Upper lobe of left lung (tissue), 4 donors: ENCODE measurements at regions not wholly inside any gene's neighbourhood (a gene's known extent, or its start where the extent isn't known, plus 50 kb on each side); places are given as distances from the start of the nearest gene placed in this dataset.

ENCODE experiments used
- POLR2AphosphoS5 ChIP-seq, 2 donors: sonication (generic); formaldehyde crosslinking; IDR thresholded peaks; one replicate each; pipeline ENCODE4 v1.5.1; 2017; ENCODE audit warnings: antibody characterized with exemption in 2 of 2
- TF ChIP-seq, protein P1 (sequence below), 6 experiments: fragments of 450-650 bp in 4 of 6; fragments of 200-600 bp in 2 of 6; sonication (generic) in 2 of 6; IDR thresholded peaks; one replicate each; pipeline ENCODE4 v1.5.1; 2016 to 2019; ENCODE audit warnings: antibody characterized with exemption in 6 of 6

DNA sequence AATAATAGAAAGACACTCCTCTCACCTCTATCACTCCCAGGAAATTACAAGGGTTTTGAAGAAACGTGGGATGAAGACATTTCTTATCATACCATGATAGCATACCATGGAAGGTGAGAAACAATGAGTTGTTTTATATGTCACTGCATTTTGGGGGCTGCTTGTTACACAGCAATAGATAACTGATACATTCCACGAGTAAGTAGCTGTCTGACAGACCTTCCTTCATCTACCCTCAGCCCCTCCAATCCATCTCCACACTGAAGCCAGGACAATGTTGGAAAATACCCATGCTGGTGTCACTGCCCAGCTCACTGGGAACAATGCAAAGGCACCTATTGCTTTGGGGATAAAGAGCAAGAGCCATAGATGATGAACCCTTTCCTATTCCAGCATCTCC, 68.9 kb upstream of the USP29 start:
- TF ChIP-seq POLR2AphosphoS5 (IDR thresholded peaks at IDR 0.05): no peak
- TF ChIP-seq, protein P1, sequence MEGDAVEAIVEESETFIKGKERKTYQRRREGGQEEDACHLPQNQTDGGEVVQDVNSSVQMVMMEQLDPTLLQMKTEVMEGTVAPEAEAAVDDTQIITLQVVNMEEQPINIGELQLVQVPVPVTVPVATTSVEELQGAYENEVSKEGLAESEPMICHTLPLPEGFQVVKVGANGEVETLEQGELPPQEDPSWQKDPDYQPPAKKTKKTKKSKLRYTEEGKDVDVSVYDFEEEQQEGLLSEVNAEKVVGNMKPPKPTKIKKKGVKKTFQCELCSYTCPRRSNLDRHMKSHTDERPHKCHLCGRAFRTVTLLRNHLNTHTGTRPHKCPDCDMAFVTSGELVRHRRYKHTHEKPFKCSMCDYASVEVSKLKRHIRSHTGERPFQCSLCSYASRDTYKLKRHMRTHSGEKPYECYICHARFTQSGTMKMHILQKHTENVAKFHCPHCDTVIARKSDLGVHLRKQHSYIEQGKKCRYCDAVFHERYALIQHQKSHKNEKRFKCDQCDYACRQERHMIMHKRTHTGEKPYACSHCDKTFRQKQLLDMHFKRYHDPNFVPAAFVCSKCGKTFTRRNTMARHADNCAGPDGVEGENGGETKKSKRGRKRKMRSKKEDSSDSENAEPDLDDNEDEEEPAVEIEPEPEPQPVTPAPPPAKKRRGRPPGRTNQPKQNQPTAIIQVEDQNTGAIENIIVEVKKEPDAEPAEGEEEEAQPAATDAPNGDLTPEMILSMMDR (IDR thresholded peaks at IDR 0.05): no peak
